HG02642 (cell line): ENCODE measurements at regions not wholly inside any gene's neighbourhood (a gene's known extent, or its start where the extent isn't known, plus 50 kb on each side); places are given as distances from the start of the nearest gene placed in this dataset.

Experiments
- ATAC-seq: cut with Tn5 transposase; IDR thresholded peaks from one replicate; pipeline ENCODE4 v1.9.1; 2021; ENCODE audit warnings: mild to moderate bottlenecking; ENCODE audit not compliant: unreplicated experiment, poor library complexity

DNA sequence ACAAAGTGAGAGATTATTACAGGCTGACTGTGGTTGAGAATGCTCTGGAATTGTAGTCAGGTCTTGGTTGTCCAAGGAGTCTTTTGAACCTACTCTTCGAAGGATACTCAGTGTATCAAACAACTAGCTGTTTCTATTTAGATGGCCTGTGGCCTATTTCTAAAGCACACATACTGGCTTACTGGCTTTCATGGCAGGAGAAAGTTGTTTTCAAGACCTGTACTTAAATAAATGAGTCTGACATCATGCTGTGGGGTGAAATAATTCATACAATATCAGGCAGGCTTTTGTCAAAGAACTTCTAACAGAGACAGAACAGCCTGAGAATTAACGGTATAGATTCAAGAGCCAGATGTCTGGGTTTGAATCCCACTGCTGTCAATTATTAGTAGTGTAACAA, 316.7 kb upstream of the SEMA6D start:
- no peak for ATAC-seq

DNA sequence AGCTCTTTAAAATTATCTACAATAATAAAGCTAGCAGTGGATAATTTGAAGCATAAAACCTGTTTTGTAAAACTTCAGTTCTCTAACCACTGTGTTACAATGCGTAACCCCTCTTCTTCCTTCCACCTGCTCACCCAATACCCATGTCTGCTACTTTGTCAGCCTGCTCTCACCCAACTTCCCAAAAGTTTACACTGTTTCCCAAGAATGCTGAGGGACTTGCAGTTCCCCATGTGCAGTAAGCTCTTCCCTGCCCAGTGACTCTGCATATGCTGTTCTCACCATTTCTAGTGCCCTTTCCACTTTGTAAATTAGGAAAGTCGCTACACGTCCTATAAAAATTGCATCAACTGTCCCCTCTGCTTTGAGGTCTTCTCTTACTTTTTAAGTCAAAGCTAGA, 315.9 kb upstream of the SEMA6D start:
- no peak for ATAC-seq

DNA sequence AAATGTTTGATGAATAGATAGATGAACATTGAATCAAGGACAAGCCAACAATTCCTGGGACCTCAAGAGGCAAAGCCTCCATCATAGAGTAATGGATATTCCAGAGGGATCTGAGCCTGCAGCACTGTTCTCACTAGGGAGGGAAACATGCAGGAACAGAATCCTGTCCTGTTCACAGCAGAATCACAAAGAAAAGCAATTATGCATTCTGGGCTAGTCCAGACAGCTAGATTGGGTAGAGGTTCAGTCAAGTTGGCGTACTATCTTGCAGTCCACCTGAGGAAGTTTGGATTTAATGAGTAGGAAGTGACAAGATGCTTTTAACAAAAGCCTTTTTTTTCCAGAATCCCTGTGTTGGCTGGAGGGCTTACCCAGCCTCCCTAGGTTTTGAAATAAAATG, 314.5 kb upstream of the SEMA6D start:
- no peak for ATAC-seq

DNA sequence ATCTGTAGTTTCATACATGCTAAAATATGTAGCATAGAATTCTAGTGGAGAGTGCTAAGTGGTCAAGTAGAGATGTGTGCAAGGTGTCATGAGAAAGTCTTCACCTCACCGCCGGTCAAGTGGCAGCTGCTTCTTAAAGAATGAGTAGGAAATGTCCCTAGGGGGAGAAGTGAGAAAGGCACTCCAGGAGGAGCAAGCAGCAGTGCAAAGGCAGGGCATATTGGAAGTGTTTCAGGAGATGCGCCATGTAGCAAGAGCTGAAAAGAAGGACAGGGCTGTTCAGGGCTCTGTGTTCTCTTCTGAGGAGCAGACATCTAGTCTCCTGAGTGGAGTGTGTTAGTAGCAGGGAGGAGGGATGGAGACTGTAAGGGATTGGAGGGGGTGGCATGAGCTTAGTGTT, 312.4 kb upstream of the SEMA6D start:
- no peak for ATAC-seq

DNA sequence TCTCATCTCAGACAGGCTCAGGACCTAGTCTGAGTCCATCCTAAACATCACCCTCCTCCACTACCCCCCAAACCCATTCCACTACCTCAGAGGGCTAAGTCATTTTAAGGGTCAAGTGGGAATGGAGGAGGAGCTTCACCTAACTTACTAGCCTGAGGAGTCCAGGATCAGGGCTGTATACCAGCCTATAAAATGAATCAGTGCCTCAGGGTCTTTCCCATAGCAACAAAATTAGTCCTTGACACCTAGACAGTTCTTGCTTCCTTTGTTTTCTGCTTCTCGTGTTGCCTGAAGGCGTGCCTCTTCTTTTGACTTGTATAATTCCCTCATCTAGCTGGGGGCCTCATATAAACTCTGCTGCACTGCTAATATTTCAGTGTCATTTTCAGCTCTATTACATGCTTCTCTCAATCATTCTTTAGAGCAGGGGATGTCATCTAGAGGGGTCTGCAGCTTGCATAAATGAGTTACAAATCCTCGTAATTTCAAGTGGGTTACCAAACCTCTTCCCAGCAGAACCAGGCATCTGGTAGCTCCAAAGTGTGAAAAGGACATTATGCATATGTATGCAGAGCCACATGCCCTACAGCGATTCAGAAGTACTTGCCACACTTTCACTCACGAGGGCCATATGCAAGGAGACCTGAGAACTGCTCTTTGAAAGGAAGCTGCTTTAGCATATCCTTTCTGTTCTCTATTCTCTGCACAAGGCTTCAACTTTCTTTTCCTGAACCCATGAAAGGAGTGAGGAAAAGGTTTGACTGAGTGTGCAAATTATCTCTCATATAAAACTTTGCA, 311.7 kb upstream of the SEMA6D start:
- ATAC-seq, result no peak

DNA sequence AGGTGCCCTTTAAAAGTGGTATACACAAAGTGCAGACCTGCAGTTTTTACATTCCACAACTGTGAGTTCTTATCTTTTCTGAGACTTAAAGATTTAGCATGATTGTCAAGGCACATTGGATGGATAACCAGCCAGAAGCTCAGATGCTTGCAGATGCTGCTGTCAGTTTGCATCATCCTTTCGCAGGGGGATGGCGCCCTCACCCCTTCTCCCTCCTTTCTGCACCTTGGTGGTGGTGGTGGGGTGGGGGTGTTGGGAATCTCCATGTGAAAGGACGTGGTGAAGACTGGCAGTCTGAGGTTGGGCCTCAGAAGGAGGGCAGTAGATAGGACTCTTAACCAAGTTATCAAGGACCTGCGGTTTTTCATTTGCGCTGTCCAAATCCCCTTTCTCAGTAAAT, 309.6 kb upstream of the SEMA6D start:
- no peak for ATAC-seq

DNA sequence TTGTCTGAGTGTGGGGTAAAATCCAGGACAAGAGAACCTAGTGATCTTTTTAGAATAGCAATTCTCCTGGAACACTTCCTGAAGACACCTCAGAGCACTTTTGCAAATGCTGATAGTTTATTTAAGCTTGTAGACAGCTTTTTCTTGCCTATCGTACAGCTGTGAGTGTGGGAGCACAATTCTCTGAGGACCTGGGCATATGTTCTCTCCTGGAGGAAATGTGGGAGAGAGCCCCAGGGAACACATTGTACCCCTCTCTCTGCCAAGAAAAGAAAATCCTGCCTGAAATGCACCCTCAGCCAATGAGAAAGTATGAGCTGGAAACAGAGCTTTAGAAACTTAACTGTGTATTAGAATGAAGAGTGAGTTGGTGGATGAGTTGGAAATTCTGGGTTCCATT, 308.3 kb upstream of the SEMA6D start:
- ATAC-seq, result no peak

DNA sequence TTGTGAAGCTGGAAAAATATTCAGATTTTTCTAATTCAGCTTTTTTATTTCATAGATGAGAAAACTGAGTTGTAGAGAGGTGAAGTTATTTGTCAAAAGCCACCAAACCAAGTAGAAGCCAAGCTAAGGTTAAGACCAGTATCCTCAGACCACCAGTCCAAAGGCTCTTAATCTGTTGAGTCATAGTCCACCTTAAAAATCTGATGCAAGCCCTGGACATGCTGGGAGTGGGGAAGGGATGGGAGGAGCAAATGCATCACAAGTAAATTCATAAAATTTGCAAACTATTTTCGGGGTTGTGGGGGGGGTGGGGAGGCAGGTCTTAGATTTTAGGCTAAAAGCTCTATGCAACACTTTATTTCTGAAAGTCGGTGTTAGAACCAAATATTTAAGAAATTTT, 307.7 kb upstream of the SEMA6D start:
- ATAC-seq, result no peak

DNA sequence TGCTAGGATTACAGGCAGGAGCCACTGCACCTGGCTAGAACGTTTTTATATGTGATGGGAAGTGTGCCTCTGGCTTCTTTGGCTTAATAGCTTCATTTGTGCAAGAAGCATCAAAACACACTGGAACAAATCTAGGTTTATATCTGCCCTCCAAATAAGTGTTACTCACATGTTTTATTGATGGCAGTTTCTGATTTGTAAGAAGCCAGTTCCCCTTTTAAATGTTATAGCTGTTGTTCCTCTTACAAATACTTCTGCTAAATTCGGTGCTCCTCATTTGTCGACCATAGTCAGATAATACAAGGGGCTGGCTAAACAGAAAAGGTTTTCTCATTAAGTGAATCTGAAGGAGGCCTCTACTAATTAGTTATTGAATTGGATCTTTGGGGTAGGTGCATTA, 307.1 kb upstream of the SEMA6D start:
- ATAC-seq, result no peak

DNA sequence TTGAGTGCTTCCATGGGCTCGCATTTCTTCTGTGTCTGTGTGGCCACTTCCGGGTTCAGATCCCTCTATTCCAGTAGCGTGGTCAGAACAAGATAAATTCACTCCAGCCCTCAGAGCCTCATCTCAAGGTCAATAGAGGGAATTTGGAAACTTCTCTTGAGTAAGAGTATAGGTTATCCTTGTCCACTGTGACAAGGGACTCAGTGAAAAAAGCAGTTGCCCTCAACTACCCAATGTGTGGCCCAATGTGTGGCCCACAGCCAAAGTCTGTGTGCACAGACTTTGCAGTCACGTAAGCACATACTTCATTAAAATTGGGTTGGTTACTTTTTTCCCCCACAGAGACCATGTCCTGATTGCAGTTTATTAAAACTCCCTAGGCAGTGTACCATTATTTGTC, 305.6 kb upstream of the SEMA6D start:
- no peak for ATAC-seq

DNA sequence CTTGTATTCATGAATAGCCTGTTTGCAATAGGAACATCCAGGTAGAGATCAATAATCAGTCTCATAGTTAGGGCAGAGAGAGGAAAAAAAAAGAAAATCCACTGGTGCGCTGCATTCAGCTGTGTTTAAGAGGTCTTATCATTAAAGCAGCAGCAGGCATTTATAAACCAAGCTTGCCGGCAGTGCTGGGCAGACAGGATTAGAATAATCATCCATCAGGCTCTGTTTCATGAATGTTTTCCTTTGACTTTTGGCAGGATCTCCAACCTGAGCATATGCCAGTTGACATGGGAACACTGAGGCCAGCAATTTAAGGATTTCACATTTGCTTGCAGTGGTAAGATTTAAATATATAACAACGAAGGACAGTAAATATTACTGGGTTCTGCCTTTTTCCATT, 305.2 kb upstream of the SEMA6D start:
- no peak for ATAC-seq

DNA sequence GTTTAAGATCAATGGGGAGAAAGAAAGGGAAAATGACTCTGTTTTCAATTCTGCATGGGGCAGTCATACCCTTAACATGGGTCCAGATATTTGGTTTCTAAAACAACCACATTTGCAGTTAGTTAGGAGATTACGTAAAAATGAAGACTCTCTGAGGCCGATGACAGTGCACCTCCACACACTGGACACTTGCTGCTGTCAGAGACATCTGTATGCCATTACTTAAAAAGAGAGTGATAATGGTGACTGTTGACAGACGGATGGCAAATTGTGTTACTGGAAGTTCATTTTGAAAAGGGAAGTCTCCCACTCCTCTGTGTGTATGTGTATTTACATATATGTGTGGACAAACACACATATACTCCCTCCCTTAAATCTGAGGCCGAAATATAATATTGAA, 304.5 kb upstream of the SEMA6D start:
- no peak for ATAC-seq

DNA sequence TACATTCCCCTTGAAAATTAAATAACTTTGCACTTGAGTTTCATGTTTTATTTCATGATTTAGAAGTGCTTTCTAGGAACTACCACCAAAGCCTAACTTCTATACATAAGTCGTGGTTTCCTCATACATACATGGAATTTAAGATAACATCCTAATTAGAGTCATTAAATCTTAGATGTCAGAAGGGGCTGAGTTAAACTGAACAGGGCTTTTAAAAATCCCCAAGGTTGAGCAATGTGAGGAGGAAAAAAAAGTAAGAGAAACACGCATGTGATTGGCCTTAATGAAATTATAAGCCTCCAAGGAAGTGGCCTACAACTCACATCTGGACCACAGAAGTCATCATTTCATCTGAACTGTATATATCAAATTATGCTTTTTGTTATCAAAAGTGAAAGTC, 303.1 kb upstream of the SEMA6D start:
- ATAC-seq, result no peak

DNA sequence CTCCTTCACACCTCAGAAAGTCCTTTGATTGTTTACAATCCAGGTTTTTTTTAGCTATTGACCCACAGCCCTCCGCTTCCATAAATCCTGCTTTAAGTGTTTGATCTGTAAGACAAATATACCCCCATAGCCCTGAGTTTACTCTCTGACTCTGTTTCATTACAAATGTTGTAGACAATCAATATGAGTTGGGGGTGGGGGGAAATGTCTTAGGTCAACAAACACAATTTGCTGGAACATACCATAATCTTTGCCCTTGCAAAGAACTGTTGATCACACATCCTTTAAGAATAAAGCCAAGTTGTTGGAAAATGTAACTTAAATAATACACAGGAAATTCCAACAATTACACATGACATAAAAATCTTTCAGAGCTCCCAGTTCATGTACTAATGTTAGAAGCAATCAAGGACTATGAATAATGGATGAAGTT, 301.8 kb upstream of the SEMA6D start:
- ATAC-seq, result no peak

DNA sequence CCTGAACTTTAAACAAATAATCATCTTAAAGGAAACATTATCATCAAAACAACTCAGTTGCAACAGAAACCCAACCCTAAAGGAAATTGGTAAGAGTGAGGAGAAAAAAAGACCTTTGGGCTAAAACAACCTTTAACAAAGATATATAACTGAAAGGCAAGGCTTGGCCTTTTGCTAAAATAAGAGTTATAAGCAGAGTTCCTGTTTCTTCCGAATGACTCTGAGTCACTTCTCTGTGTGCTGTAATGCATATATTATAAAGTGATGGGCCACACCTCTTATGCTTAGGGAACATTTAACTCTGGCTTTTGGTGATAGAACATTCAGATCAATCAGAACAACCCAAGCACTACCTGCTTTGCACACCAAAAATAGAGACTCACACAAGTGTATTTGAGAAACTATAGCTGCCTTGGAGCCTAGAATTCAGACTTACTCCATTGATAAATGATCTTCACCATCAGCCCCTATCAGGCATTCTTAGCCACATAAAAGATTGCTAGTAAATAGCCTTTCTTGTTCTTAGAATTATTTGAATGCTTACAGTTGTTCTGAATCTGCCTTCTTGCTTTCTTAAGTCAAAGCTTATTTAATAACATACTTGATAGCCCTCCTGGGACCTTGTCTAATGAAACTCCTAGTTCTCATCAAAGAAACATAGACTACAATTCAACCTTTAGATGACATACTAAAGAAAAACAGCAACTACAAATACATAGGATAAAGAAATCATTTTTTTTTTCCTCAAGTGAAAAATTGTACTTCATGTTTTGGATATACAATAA, 294.2 kb upstream of the SEMA6D start:
- ATAC-seq, result no peak

DNA sequence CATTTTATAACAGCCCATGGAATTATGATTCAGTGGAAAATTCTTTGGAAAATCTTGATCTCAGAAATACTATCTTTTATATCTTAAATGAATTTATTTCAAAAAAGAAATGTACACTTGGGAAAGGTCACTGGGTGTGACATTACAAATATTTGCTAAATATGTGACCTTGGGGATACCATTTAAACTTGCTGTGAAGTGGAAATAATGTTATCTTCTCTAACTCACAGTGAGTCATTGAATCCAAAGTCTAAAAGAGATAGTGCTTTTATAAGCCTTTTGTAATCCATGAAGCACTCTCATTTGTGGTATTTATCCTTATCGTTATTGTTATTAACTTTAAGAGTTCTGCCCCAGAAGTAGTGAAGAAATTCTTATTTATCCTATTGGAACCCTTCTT, 289.8 kb upstream of the SEMA6D start:
- ATAC-seq, result no peak

DNA sequence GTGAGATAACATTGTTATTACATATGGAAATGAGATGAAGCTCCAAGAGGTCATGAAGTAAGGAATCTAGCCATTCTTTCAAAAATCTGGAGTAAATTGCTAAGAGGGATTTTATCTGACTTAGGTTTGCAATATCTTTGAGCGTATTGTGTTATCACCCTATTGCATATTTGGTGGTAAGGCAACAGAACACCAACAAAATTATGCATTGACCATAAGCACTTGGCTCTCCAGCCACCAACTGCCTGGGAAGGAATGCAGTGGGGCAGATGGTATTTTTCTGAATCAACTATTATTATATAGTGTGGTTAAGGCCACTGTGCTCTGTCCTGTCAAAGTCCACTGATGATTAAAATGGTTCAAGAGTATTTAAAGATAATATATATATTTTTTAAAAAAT, 287.9 kb upstream of the SEMA6D start:
- no peak for ATAC-seq

DNA sequence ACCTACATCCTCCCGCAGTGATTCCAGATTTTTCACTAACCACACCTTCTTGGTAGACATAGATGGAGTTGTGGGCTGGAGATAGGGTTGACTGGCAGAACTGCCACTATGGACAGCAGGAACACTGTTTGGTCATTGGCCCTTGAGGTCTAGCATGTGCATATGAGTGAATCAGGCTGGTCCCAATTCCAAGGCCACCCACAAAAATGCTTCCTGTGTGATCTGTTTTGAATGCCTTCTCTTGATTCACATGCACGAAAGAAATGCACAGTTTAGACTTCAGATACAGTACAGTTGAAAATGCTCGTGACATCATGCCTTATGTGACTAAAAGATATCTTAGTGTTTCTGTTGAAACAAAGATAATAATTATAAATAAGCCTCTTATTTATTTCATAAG, 285.8 kb upstream of the SEMA6D start:
- no peak for ATAC-seq

DNA sequence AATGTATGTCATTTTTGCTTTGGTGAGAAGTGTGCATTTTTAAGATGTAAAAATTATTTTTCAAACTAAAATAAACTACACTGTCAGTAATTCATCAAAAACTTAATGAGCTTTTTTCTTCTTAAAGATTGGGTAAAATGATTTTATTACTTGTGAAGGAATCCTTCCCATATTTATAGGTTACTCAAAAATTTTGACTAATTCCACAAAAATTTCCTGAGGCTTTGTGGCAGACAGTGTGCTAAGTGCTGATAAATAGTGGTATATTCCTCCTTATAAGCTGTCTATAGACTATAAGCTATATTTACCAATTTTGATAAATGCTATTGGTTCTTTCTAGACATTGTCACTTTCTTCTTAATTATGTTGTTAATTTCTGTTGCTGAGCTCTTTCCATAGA, 284.5 kb upstream of the SEMA6D start:
- no peak for ATAC-seq

DNA sequence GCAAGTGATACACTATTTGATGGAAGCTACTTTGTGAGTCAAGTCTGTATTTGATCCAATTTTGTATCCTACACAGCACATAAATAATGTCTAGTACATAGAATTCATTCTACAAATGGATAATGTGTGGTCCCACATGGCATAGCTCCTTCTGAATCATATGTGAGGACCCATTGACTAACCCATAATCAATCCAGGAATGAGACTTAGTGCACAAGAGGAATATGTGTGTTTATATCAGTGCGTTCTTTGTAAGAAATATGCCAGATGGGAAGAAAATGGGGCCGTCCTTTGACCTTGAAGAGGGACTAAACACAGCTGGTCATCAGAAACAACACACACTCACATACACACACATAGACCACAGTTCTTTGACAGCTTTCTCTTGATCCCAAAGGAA, 282.7 kb upstream of the SEMA6D start:
- ATAC-seq, result no peak

DNA sequence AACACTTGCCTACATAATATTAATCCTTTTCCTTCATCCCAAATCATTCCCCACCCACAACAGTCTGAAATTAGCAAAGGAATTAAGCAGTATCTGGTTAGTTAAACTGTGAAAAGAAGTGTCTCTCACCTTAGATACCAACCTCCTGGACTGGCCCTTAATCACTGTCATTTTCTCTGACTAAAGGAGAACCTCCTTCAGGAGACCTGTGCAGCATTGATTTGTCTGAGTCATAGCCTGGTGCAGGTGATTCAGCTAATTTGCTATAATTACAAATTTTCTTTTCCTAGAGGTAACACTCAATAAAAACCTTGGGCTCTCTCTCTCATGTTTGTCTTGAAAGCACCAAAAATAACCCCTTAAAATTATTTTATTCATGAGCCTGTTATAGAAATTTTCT, 279.8 kb upstream of the SEMA6D start:
- ATAC-seq, result no peak
